ENCODE measurements at regions not wholly inside any gene's neighbourhood (a gene's known extent, or its start where the extent isn't known, plus 50 kb on each side); places are given as distances from the start of the nearest gene placed in this dataset.

DNA sequence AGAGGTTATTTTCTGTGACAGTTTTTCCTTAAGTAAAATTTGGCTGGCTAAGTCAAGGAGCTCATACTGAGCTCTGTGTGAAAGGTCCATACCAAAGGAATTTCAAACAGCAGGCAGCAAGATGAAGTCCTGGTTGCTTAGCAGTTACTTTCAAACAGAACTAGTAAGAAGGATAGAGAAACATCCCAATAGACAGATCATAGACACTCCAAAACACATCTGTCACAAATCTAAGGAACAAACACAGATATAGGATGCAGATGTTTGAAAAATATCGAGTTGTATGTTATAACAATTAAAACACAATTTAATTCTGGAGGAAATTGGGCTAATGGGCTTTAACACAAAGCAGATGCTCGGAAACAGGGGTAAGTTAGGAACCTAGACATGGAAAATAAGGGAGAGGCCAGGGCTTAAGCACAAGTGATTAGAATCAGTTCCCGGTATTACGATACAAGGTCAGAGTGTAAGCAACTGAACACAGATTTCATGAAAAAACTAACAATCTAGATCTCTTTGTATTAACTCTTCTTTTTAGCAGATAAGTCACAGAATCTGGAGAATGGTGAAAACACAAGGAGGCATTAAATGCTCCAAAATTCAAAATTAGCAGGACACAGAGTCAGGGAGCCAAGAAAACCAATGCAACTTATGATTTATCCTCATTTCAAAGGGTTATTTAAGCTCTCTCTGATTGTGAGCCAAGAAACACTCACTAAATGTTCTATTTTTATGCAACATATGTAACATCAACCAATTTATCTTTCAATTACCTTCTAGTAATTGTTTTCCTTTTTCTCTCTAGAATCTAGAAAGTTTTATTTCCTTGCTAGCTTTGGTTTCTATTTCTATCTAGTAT is 1992.9 kb upstream of the PCDH20 start:
- TF ChIP-seq, protein P1, sequence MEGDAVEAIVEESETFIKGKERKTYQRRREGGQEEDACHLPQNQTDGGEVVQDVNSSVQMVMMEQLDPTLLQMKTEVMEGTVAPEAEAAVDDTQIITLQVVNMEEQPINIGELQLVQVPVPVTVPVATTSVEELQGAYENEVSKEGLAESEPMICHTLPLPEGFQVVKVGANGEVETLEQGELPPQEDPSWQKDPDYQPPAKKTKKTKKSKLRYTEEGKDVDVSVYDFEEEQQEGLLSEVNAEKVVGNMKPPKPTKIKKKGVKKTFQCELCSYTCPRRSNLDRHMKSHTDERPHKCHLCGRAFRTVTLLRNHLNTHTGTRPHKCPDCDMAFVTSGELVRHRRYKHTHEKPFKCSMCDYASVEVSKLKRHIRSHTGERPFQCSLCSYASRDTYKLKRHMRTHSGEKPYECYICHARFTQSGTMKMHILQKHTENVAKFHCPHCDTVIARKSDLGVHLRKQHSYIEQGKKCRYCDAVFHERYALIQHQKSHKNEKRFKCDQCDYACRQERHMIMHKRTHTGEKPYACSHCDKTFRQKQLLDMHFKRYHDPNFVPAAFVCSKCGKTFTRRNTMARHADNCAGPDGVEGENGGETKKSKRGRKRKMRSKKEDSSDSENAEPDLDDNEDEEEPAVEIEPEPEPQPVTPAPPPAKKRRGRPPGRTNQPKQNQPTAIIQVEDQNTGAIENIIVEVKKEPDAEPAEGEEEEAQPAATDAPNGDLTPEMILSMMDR (IDR thresholded peaks at IDR 0.05): no peak
- TF ChIP-seq EP300 (IDR thresholded peaks at IDR 0.05) (no peak), POLR2A (IDR thresholded peaks at IDR 0.05) (no peak), POLR2AphosphoS5 (IDR thresholded peaks at IDR 0.05) (no peak)
- ATAC-seq: no peak
- 10 to 15% methylated on average over 3 to 4 of the region's 4 CpGs for WGBS, 2 donors (ENCODE audit: low coverage in 1 of 2)
- no peaks in the 10 kb centered on the region for H3K36me3 ChIP-seq
- H3K9me3 ChIP-seq: no peaks in the 10 kb centered on the region
- H3K27ac ChIP-seq: no peak overlapping the region
- no peak overlapping the region for H3K4me3 ChIP-seq
- H3K27me3 ChIP-seq: no peaks in the 10 kb centered on the region
- H3K4me1 ChIP-seq: peaks cover 0 to 15% (median 10%) of the 10 kb centered on the region in 3 donors

DNA sequence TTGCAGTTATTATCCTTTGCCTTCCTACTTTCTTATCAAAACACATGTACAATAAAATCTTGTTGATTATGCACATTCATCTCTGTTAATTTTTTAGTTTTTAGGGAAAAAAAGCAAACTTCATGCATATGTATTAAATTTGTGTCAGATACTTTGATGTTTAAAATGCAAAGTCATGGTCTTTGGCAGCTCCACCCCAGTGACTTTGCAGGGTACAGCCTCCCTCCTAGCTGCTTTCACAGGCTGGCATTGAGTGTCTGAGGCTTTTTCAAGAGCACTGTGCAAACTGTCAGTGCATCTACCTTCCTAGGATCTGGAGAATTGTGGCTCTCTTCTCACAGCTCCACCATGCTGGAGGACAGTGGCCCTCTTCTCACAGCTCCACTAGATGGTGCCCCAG is 1988.1 kb upstream of the PCDH20 start:
- no peak for ATAC-seq
- no peak overlapping the region for H3K27ac ChIP-seq
- H3K36me3 ChIP-seq: no peaks in the 10 kb centered on the region
- H3K9me3 ChIP-seq: no peaks in the 10 kb centered on the region
- TF ChIP-seq POLR2AphosphoS5 (IDR thresholded peaks at IDR 0.05) (no peak), EP300 (IDR thresholded peaks at IDR 0.05) (no peak), POLR2A (IDR thresholded peaks at IDR 0.05) (no peak)
- TF ChIP-seq, protein P1 (IDR thresholded peaks at IDR 0.05): no peak
- peaks cover 0 to 8% (median 6%) of the 10 kb centered on the region in 3 donors for H3K4me1 ChIP-seq
- no peak overlapping the region for H3K4me3 ChIP-seq
- no peaks in the 10 kb centered on the region for H3K27me3 ChIP-seq

- no peak overlapping the region for H3K4me3 ChIP-seq
- 56 to 90% methylated on average over 2 to 3 of the region's 9 CpGs for WGBS, 2 donors (ENCODE audit: low coverage in 1 of 2)
- TF ChIP-seq POLR2A (IDR thresholded peaks at IDR 0.05) (no peak), EP300 (IDR thresholded peaks at IDR 0.05) (no peak), POLR2AphosphoS5 (IDR thresholded peaks at IDR 0.05) (no peak)
- TF ChIP-seq, protein P1 (IDR thresholded peaks at IDR 0.05): no peak
- no peak for ATAC-seq
- H3K4me1 ChIP-seq: no peaks in the 10 kb centered on the region
- H3K27ac ChIP-seq: no peak overlapping the region
- H3K36me3 ChIP-seq: no peaks in the 10 kb centered on the region
- no peaks in the 10 kb centered on the region for H3K9me3 ChIP-seq
- no peaks in the 10 kb centered on the region for H3K27me3 ChIP-seq
Measured at GRCh38 chr13:63396746-63397145, 1981.1 kb upstream of the PCDH20 start.

GRCh38 chr13:63393112-63393511 is 1977.5 kb upstream of the PCDH20 start:
- Histone ChIP-seq H3K4me1 (no peaks in the 10 kb centered on the region), H3K27me3 (no peaks in the 10 kb centered on the region), H3K4me3 (no peak overlapping the region), H3K9me3 (no peaks in the 10 kb centered on the region), H3K27ac (no peak overlapping the region), H3K36me3 (no peaks in the 10 kb centered on the region)
- TF ChIP-seq, protein P1 (IDR thresholded peaks at IDR 0.05): no peak
- TF ChIP-seq POLR2AphosphoS5 (IDR thresholded peaks at IDR 0.05) (no peak), POLR2A (IDR thresholded peaks at IDR 0.05) (no peak), EP300 (IDR thresholded peaks at IDR 0.05) (no peak)
- 84 to 89% methylated on average over 2 to 3 of the region's 3 CpGs for WGBS, 2 donors (ENCODE audit: low coverage in 1 of 2)
- no peak for ATAC-seq

DNA sequence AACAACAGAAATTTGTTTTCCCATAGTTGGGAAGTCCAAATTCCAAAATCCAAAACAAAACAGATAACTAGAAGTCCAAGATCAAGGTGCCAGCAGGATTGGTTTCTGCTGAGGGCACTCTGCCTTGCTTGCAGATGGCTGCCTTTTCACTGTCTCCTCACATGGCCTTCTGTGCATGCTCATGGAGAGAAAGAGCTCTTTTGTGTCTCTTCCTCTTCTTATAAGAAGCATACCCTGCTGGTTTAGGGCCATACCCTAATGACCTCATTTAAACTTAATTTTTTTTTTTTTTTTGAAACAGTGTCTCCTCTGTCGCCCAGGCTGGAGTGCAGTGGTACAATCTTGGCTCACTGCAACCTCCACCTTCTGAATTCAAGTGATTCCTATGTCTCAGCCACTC is 1974.1 kb upstream of the PCDH20 start:
- Histone ChIP-seq H3K4me3 (no peak overlapping the region), H3K27ac (no peak overlapping the region), H3K9me3 (no peaks in the 10 kb centered on the region), H3K36me3 (no peaks in the 10 kb centered on the region), H3K4me1 (no peaks in the 10 kb centered on the region), H3K27me3 (no peaks in the 10 kb centered on the region)
- no peak for ATAC-seq
- 50 to 100% methylated on average over 1 of the region's 1 CpG for WGBS, 2 donors (ENCODE audit: low coverage in 1 of 2)
- TF ChIP-seq POLR2AphosphoS5 (IDR thresholded peaks at IDR 0.05): no peak
- TF ChIP-seq, protein P1 (IDR thresholded peaks at IDR 0.05): no peak
- TF ChIP-seq EP300 (IDR thresholded peaks at IDR 0.05): no peak
- TF ChIP-seq POLR2A (IDR thresholded peaks at IDR 0.05): no peak

Data from gastroesophageal sphincter (tissue), 4 donors.